Ishikawa (cell line): ENCODE measurements at regions not wholly inside any gene's neighbourhood (a gene's known extent, or its start where the extent isn't known, plus 50 kb on each side); places are given as distances from the start of the nearest gene placed in this dataset.

ENCODE experiments used
- CEBPB ChIP-seq: IDR thresholded peaks from 2 replicates; pipeline ENCODE4 v1.6.1; 2012
- CREB1 ChIP-seq: IDR thresholded peaks from 2 replicates; pipeline ENCODE4 v1.6.1; 2012; ENCODE audit warnings: low read depth
- EGR1 ChIP-seq: IDR thresholded peaks from 2 replicates; pipeline ENCODE4 v1.6.1; 2012
- EP300 ChIP-seq: IDR thresholded peaks from 2 replicates; pipeline ENCODE4 v1.6.1; 2012; ENCODE audit warnings: borderline replicate concordance
- FOXM1 ChIP-seq: IDR thresholded peaks from 2 replicates; pipeline ENCODE4 v1.6.1; 2012; ENCODE audit warnings: low read depth, borderline replicate concordance
- NFIC ChIP-seq: IDR thresholded peaks from 2 replicates; pipeline ENCODE4 v1.6.1; 2012
- RAD21 ChIP-seq: IDR thresholded peaks from 2 replicates; pipeline ENCODE4 v1.6.1; 2012; ENCODE audit warnings: low read depth
- REST ChIP-seq: IDR thresholded peaks from 2 replicates; pipeline ENCODE4 v1.6.1; 2012; ENCODE audit warnings: low read depth, mild to moderate bottlenecking
- TAF1 ChIP-seq: IDR thresholded peaks from 2 replicates; pipeline ENCODE4 v1.6.1; 2012; ENCODE audit warnings: low read depth, mild to moderate bottlenecking
- TCF12 ChIP-seq: IDR thresholded peaks from 2 replicates; pipeline ENCODE4 v1.6.1; 2012; ENCODE audit warnings: low read depth
- TEAD4 ChIP-seq: IDR thresholded peaks from 2 replicates; pipeline ENCODE4 v1.6.1; 2012
- USF1 ChIP-seq: IDR thresholded peaks from 2 replicates; pipeline ENCODE4 v1.6.1; 2012
- YY1 ChIP-seq: IDR thresholded peaks from 2 replicates; pipeline ENCODE4 v1.6.1; 2012; ENCODE audit warnings: low read depth
- ZBTB7A ChIP-seq: IDR thresholded peaks from 2 replicates; pipeline ENCODE4 v1.6.1; 2012; ENCODE audit warnings: low read depth
- TF ChIP-seq, protein P1 (sequence below): IDR thresholded peaks from 2 replicates; pipeline ENCODE4 v1.6.1; 2012

- TF ChIP-seq USF1 (no peak), TEAD4 (no peak), NFIC (no peak), FOXM1 (no peak), EGR1 (no peak), CREB1 (no peak), CEBPB (no peak), TAF1 (no peak), ZBTB7A (no peak), YY1 (no peak), RAD21 (no peak), REST (no peak), EP300 (no peak), TCF12 (no peak)
- TF ChIP-seq, protein P1, sequence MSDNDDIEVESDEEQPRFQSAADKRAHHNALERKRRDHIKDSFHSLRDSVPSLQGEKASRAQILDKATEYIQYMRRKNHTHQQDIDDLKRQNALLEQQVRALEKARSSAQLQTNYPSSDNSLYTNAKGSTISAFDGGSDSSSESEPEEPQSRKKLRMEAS: no peak
Observed at GRCh38 chr21:38621132-38621531, 122.9 kb upstream of the ERG start.

DNA sequence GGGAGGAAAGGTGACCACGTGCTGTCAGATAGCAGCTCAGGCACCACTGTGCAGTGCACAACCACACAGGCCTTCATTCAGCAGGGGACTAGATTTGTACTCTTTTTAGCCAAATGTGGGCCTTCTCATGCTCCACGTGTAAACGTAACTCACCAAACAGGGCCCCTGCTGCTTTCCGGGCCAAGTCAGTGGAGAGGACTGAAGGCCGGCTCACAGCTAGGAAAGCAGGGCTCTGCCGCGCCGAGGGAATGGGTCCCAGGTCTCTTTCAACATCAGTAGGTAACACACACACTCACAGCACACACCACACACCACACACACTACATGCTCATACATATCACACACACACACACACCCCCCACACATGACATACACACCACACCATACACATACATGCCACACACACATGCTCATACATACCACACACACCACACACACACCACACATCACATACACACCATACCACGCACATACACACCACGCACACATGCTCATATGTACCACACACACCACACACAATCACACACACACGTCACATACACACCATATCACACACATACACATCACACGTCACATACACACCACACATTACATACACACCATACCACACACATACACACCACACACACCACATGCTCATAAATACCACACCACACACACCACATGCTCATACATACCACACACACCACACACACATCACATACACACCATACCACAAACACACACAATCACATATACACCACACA lies 124.0 kb upstream of the ERG start:
- no peak for TF ChIP-seq TEAD4
- TF ChIP-seq CREB1: no peak
- TF ChIP-seq EGR1: no peak
- TF ChIP-seq FOXM1: no peak
- TF ChIP-seq, protein P1: no peak
- TF ChIP-seq TAF1: no peak
- no peak for TF ChIP-seq EP300
- no peak for TF ChIP-seq NFIC
- no peak for TF ChIP-seq RAD21
- no peak for TF ChIP-seq CEBPB

- no peak for TF ChIP-seq USF1
- no peak for TF ChIP-seq RAD21
- TF ChIP-seq EP300: no peak
Observed at GRCh38 chr21:38622827-38623209, 124.5 kb upstream of the ERG start.

- no peak for TF ChIP-seq CREB1
- no peak for TF ChIP-seq NFIC
- TF ChIP-seq EP300: no peak
- TF ChIP-seq REST: no peak
- no peak for TF ChIP-seq FOXM1
- TF ChIP-seq CEBPB: no peak
- no peak for TF ChIP-seq TAF1
- TF ChIP-seq EGR1: no peak
- no peak for TF ChIP-seq RAD21
- TF ChIP-seq YY1: no peak
- no peak for TF ChIP-seq USF1
- TF ChIP-seq TEAD4: no peak
- TF ChIP-seq TCF12: no peak
- TF ChIP-seq, protein P1: no peak
- TF ChIP-seq ZBTB7A: no peak
Observed at GRCh38 chr21:38623552-38623951, 125.3 kb upstream of the ERG start.

- no peak for TF ChIP-seq EP300
- TF ChIP-seq YY1: no peak
- TF ChIP-seq TAF1: no peak
- no peak for TF ChIP-seq USF1
- TF ChIP-seq, protein P1: no peak
- TF ChIP-seq TCF12: no peak
- TF ChIP-seq CREB1: no peak
- no peak for TF ChIP-seq CEBPB
- TF ChIP-seq NFIC: no peak
- TF ChIP-seq EGR1: no peak
- TF ChIP-seq REST: no peak
- no peak for TF ChIP-seq RAD21
- TF ChIP-seq TEAD4: no peak
- no peak for TF ChIP-seq FOXM1
- TF ChIP-seq ZBTB7A: no peak
Observed at GRCh38 chr21:38625000-38625399, 126.7 kb upstream of the ERG start.
